GM10266 (cell line): ENCODE measurements at regions not wholly inside any gene's neighbourhood (a gene's known extent, or its start where the extent isn't known, plus 50 kb on each side); places are given as distances from the start of the nearest gene placed in this dataset.

ENCODE experiments used
- DNase-seq: peaks from one replicate; pipeline ENCODE4 v3.0.0; 2012; ENCODE audit errors: extremely low spot score
- CTCF ChIP-seq: IDR thresholded peaks from 2 replicates; pipeline ENCODE4 v1.5.1; 2012; ENCODE audit warnings: mild to moderate bottlenecking, low read depth; ENCODE audit not compliant: control insufficient read depth, insufficient read depth; ENCODE audit errors: missing control alignments

DNA sequence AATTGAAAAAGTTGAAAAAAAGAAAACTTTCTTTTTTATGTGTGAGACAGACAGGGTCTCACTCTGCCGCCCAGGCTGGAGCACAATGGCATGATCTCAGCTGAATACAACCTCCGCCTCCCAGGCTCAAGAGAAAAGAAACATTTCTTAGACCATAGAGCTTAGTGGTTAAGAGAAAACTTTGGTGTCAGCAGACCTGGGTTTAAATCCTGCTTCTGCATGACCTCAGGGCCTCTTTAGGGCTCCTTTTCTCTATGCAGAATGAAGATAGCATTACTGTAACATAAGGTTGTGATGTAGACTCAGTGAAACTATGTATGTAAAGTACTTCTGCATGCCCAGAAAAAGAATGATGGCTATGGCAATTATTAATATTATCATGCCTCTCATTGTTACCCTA, 104.7 kb upstream of the NUDT4 start:
- no peak for TF ChIP-seq CTCF

GRCh38 chr12:93273834-93274564, 103.7 kb upstream of the NUDT4 start:
- DNase-seq, result no peak
- no peak for TF ChIP-seq CTCF

More for the DNA sequence above, 104.7 kb upstream of the NUDT4 start:
- no peak for DNase-seq

GRCh38 chr12:93274937-93275336, 102.8 kb upstream of the NUDT4 start:
- DNase-seq, result no peak
- TF ChIP-seq CTCF, result no peak

DNA sequence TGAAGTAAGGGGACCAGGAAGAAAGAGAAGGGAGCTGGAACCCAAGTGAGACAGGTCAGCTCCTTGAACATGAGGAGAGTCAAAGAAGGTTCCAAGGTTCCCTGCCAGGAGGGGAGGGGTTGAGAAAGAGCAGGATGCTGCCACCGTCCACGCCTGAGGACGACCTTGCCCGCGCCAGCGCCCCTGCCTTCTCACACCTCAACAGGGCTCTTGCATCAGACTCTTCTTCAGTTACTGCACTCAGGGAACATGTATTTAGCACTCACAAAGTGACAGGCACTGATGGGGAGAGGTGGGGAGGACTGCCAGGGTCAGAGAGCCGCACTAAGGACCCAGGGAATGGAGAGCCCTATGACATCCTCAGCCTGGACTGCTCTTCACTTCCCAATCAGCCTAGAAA, 102.1 kb upstream of the NUDT4 start:
- no peak for TF ChIP-seq CTCF

DNA sequence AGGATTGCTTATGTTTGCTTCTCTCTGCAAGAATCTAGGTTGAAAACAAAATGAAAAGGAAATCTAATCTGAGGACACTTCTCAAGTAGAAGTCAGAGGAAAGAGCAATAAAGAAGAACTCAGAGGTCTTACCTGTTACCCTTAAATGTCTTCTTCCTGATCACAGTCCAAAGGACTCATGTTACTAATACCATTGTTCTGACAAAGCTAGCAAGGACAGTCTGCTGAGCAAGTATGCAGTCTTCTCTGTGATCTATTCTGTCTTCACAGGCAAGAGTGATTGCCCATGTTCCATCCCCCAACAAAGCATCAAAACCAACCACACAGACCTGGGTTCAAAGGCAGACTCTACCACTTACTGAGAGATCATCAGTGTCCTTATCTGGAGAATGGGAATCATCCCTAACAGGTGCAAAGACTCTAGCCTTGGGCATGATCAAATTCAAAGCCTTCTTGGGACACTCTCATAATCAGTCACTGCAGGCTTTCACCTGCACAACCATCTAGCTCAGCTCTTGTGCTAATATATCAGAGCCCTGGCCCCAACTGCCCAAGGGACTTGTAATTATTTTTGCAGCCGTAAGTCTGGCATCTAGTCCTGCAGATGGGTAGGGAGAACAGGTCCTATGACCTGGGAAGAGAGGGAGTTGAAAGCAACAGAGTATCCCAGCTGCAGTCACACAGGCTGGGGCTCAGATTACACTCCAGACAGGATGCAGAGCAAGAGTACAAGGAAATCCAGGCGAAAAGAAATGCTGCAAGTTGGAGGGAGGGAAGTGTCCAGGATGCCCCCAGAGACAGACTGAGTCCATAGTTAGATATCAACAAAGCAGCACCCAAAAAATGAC, 97.9 kb upstream of the NUDT4 start:
- TF ChIP-seq CTCF, result no peak
- no peak for DNase-seq

More for the DNA sequence above, 102.1 kb upstream of the NUDT4 start:
- DNase-seq, result no peak

- no peak for DNase-seq
- TF ChIP-seq CTCF, result no peak
These were observed 90.6 kb upstream of the NUDT4 start for GRCh38 chr12:93287149-93287548.

GRCh38 chr12:93288626-93289025, 89.1 kb upstream of the NUDT4 start:
- no peak for TF ChIP-seq CTCF
- DNase-seq, result no peak
